Bronchial epithelial cell (primary cell): ENCODE measurements at regions not wholly inside any gene's neighbourhood (a gene's known extent, or its start where the extent isn't known, plus 50 kb on each side); places are given as distances from the start of the nearest gene placed in this dataset.

Experiments used
- DNase-seq: peaks from one replicate; pipeline ENCODE4 v3.0.0-alpha.2; 2010; ENCODE audit warnings: low read depth
- FAIRE-seq: peaks from 2 replicates; lab custom pipeline; 2011; peaks lifted over from hg19 to GRCh38; lab: Jason Lieb, UNC
- H3K27me3 ChIP-seq: 2 replicates; pipeline ENCODE4 v1.5.1; 2011; ENCODE audit warnings: low read length; ENCODE audit not compliant: control insufficient read depth, insufficient read depth
- H3K36me3 ChIP-seq: 2 replicates; pipeline ENCODE4 v1.5.1; 2011; ENCODE audit warnings: low read length; ENCODE audit not compliant: control insufficient read depth, insufficient read depth
- H3K4me3 ChIP-seq: 2 replicates; pipeline ENCODE4 v1.5.1; 2011; ENCODE audit warnings: mild to moderate bottlenecking, low read depth, low read length, control low read depth
- TF ChIP-seq, protein P1 (sequence below): IDR thresholded peaks from 2 replicates; pipeline ENCODE4 v1.5.1; 2011; ENCODE audit warnings: mild to moderate bottlenecking, moderate library complexity, low read length, control low read depth, inconsistent platforms; ENCODE audit not compliant: insufficient read depth, severe bottlenecking

DNA sequence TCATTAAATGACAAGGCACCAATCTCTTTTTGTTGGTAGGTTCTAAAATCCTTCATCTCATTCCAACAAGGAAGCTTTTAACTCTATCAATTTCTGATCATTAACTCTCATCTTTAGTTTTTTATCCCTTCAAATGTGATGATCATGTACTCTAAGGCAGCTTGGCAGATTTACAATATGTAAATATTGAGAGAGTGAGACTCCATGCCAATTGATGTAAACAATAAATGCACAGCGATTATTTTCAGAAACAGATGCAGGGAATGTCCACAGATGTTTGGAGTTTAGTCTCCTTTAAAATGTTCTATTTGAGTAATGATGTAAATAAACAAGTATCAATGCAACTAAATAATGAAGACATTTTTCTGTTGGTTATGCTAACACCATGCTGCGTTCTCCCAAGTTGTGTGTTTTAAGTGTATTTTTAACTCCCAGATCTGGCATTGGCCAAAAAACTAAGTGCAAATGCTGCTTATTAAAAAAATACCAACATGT lies 213.8 kb downstream of the AHR start:
- FAIRE-seq (no peak), DNase-seq (no peak)
- Histone ChIP-seq H3K4me3 (no peak overlapping the region), H3K27me3 (no peaks in the 10 kb centered on the region), H3K36me3 (no peaks in the 10 kb centered on the region)
- TF ChIP-seq, protein P1, sequence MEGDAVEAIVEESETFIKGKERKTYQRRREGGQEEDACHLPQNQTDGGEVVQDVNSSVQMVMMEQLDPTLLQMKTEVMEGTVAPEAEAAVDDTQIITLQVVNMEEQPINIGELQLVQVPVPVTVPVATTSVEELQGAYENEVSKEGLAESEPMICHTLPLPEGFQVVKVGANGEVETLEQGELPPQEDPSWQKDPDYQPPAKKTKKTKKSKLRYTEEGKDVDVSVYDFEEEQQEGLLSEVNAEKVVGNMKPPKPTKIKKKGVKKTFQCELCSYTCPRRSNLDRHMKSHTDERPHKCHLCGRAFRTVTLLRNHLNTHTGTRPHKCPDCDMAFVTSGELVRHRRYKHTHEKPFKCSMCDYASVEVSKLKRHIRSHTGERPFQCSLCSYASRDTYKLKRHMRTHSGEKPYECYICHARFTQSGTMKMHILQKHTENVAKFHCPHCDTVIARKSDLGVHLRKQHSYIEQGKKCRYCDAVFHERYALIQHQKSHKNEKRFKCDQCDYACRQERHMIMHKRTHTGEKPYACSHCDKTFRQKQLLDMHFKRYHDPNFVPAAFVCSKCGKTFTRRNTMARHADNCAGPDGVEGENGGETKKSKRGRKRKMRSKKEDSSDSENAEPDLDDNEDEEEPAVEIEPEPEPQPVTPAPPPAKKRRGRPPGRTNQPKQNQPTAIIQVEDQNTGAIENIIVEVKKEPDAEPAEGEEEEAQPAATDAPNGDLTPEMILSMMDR: no peak

DNA sequence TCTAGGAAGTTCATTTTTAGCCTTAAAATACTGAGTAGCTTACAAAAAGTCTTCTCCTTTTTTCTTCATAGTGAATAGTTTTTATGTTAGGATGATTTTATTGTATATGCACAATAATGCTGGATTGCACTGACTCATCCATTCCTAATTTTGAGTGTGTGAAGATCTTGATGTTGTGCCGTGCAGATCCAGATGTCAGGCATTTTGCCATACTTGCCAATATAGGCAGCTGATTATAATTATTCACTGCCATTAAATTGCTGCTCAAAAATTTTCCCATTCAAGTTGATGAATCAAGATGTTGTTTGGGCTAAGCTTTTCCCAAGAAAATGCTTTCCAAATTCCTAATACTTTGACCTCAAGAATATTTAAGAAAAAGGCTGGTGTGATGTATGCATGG lies 218.3 kb downstream of the AHR start:
- H3K27me3 ChIP-seq: no peaks in the 10 kb centered on the region
- DNase-seq: no peak
- no peaks in the 10 kb centered on the region for H3K36me3 ChIP-seq
- TF ChIP-seq, protein P1: no peak
- no peak for FAIRE-seq
- H3K4me3 ChIP-seq: no peak overlapping the region

DNA sequence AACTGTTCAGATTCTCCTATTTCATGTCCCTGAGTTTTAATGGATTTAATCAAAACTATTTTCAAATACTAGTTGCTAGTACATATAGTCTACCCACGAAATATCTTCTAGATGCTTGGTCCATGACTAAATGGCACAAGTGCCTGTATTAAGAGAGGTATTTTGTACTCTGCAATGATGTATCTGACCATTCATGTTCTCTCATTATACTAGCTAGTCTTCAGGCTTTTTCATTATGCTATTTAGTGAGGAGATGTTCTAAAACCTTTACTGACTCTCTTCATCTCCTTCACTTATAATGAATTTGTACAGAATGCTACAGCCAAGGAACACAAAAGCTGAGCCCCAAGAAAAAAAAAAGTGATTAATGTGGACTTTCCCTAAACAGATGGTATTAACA lies 222.5 kb downstream of the AHR start:
- no peak for FAIRE-seq
- H3K36me3 ChIP-seq: no peaks in the 10 kb centered on the region
- no peak for DNase-seq
- TF ChIP-seq, protein P1: no peak
- H3K4me3 ChIP-seq: no peak overlapping the region
- no peaks in the 10 kb centered on the region for H3K27me3 ChIP-seq

DNA sequence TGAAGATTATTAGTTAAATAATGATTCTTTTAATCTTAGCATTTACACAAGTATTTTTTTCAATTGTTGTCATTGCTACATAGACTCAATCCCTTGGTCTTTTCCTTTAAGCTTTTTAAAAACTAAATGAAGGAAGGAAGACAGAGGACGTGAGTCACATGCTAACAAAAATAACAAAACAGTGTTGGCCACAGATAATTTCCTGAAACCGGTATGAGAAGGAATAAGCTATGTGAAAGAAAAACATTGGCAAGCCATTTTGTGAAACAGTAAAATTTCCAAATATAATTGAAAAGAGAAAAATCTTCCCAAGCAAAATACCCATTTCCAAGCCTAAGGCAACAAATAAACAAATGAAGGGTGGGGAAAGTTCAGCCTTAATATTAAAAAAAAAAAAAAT lies 223.0 kb downstream of the AHR start:
- TF ChIP-seq, protein P1: no peak
- H3K4me3 ChIP-seq: no peak overlapping the region
- DNase-seq: peak; percentile 70
- FAIRE-seq: no peak
- no peaks in the 10 kb centered on the region for H3K27me3 ChIP-seq
- no peaks in the 10 kb centered on the region for H3K36me3 ChIP-seq

DNA sequence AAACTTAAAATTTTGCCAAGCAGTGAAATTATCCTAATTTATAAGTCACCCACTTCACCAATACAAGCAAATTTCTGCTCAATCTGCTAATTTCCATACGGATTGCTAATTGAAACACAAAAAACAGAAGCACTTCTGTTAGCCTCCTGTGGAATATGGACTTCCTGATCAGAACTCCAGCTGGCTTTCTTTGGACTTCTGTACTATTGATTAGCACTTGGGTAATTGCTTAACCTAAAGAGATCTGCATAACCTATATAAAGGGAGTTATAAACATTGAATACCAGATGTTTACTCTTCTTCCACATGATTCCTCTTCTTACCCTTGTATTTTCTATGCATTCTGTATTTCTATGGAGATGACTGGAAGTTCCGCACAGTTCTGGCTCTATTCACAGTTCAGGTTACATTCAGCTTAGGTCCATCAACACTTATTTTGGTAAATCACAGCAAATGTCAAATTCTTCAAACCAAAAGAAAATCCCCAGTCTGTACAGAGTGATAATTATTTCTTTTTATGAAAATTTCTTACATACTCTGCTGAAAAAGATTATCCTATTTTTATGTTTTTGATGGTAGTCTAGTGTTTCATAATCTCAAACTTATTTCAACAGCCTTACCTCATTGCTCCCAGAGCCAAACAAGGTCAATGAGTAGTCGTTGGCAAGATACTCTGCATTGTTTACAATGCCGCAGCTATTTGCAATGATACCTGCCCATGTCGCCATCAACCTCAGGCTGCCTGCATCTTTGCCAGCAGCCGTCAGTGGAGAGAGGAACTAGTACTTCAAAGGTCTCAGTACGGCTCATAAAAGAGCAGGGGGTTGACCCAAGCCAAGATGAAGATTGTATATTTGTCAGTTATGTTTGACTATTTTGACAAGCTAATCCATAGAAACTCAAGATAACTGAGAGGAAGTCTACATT lies 225.6 kb downstream of the AHR start:
- H3K36me3 ChIP-seq: no peaks in the 10 kb centered on the region
- TF ChIP-seq, protein P1: no peak
- peak; percentile 92 for DNase-seq
- FAIRE-seq: peak; percentile 93
- H3K4me3 ChIP-seq: no peak overlapping the region
- no peaks in the 10 kb centered on the region for H3K27me3 ChIP-seq
